H1 (cell line): ENCODE measurements at regions not wholly inside any gene's neighbourhood (a gene's known extent, or its start where the extent isn't known, plus 50 kb on each side); places are given as distances from the start of the nearest gene placed in this dataset.

Experiments used
- CEBPB ChIP-seq: IDR thresholded peaks from 2 replicates; pipeline ENCODE4 v1.6.1; 2012; ENCODE audit warnings: low read depth, low read length
- CHD1 ChIP-seq: IDR thresholded peaks from 2 replicates; pipeline ENCODE4 v1.6.1; 2012; ENCODE audit warnings: low read depth, low read length, improper control_type of control experiment
- TCF12 ChIP-seq: IDR thresholded peaks from 2 replicates; pipeline ENCODE4 v1.6.1; 2011; ENCODE audit warnings: low read depth, mild to moderate bottlenecking, low read length

GRCh38 chr13:73988461-73988860, 145.7 kb downstream of the KLF12 start (continued):
- TF ChIP-seq CHD1 (no peak), CEBPB (no peak), TCF12 (no peak)
